ENCODE measurements at regions not wholly inside any gene's neighbourhood (a gene's known extent, or its start where the extent isn't known, plus 50 kb on each side); places are given as distances from the start of the nearest gene placed in this dataset.

DNA sequence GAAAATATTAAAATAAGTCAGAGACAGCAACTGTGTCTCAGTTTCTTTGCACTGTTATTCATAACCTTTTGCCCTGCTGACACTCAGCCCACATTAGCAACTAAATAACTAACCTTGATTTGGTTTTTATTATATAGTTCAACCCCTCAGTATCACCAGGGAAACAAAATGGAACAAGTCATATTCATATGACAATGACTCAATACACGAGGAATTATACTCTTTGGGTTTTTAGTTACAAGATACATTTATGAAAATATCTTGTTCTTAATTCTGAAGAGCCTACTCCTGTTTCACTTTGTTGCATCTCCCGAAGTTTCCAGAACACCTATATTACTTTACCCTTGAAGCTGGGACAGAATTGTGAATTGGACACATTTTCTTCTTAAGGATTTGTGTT, 845.4 kb downstream of the EFNA5 start:
- 82% methylated on average over 2 of the region's 2 CpGs for WGBS (ENCODE audit: low lambda C conversion rate, missing lambda C conversion rate)
- Histone ChIP-seq H3K36me3 (replicated peaks; ENCODE audit: insufficient read depth, low read depth) (no peaks in the 10 kb centered on the region), H3K9me2 (replicated peaks; ENCODE audit: insufficient read depth) (no peaks in the 10 kb centered on the region), H2AFZ (no peak overlapping the region), H3K9me3 (ENCODE audit: low read depth) (no peaks in the 10 kb centered on the region), H3K4me3 (no peak overlapping the region), H3K27me3 (no peaks in the 10 kb centered on the region), H4K20me1 (ENCODE audit: insufficient read depth, poor library complexity, severe bottlenecking) (no peaks in the 10 kb centered on the region), H3K4me2 (no peak overlapping the region), H3K79me2 (no peaks in the 10 kb centered on the region), H3K27ac (no peak overlapping the region), H3K4me1 (ENCODE audit: insufficient read depth) (no peaks in the 10 kb centered on the region)
- no peak for TF ChIP-seq EZH2 (IDR thresholded peaks at IDR 0.05; ENCODE audit: borderline replicate concordance)
- TF ChIP-seq CTCF (IDR thresholded peaks at IDR 0.05; ENCODE audit: poor library complexity), result no peak
- no peak for TF ChIP-seq EZH2phosphoT487 (IDR thresholded peaks at IDR 0.05; ENCODE audit: low read depth, severe bottlenecking, unreplicated experiment)
- DNase-seq (ENCODE audit: low spot score), result no peak

DNA sequence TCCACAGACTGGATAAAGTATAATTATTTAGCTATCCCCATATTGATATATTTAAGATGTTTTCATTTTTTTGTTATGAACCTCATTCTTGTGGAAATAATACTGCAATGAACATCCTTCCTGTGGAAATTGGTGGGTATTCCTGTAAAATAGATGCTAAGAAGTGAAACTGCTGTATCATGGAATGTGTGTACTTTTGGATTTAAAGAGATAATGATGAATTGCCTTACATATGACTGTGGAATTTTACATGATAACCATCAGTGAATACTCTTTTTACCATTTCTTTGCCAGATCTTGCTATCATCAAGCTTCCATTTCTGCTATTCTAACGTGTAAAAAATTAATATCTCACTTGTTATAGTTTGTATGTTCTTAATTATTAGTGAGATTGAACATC, 847.9 kb downstream of the EFNA5 start:
- no peaks in the 10 kb centered on the region for H3K9me2 ChIP-seq (replicated peaks; ENCODE audit: insufficient read depth)
- no peaks in the 10 kb centered on the region for H4K20me1 ChIP-seq (ENCODE audit: insufficient read depth, poor library complexity, severe bottlenecking)
- no peaks in the 10 kb centered on the region for H3K79me2 ChIP-seq
- H3K36me3 ChIP-seq (replicated peaks; ENCODE audit: insufficient read depth, low read depth), result no peaks in the 10 kb centered on the region
- no peak for TF ChIP-seq EZH2 (IDR thresholded peaks at IDR 0.05; ENCODE audit: borderline replicate concordance)
- TF ChIP-seq CTCF (IDR thresholded peaks at IDR 0.05; ENCODE audit: poor library complexity), result no peak
- no peak for TF ChIP-seq EZH2phosphoT487 (IDR thresholded peaks at IDR 0.05; ENCODE audit: low read depth, severe bottlenecking, unreplicated experiment)
- H3K9me3 ChIP-seq (ENCODE audit: low read depth), result no peaks in the 10 kb centered on the region
- H3K27ac ChIP-seq, result no peak overlapping the region
- H3K4me2 ChIP-seq, result no peak overlapping the region
- no peaks in the 10 kb centered on the region for H3K27me3 ChIP-seq
- H3K4me3 ChIP-seq, result no peak overlapping the region
- H3K4me1 ChIP-seq (ENCODE audit: insufficient read depth), result no peaks in the 10 kb centered on the region
- no peak overlapping the region for H2AFZ ChIP-seq
- DNase-seq (ENCODE audit: low spot score), result no peak
- WGBS (ENCODE audit: low lambda C conversion rate, missing lambda C conversion rate), result 55% methylated on average over 1 of the region's 1 CpG

DNA sequence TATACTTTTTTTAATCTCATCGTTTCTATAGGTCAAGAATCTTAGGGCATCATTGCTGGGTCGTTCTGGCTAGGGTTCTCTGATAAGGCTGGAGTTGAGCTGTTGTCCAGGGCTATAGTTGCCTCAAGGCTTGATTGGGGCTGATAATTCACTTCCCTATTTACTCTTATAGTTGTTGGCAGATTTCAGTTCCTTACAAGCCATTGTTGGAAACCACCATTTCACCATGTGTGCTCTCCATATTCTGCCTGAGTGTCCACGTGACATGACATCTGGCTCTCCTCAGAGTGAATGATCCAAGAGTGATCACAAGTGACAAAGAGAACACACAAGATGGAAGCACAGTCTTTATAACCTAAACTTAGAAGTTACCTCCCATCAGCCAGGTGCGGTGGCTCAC, 852.2 kb downstream of the EFNA5 start:
- Histone ChIP-seq H3K27me3 (no peaks in the 10 kb centered on the region), H3K4me1 (ENCODE audit: insufficient read depth) (no peaks in the 10 kb centered on the region), H3K27ac (no peak overlapping the region), H3K9me2 (replicated peaks; ENCODE audit: insufficient read depth) (no peaks in the 10 kb centered on the region), H3K36me3 (replicated peaks; ENCODE audit: insufficient read depth, low read depth) (no peaks in the 10 kb centered on the region), H3K4me2 (no peak overlapping the region), H3K79me2 (no peaks in the 10 kb centered on the region), H3K4me3 (no peak overlapping the region), H3K9me3 (ENCODE audit: low read depth) (no peaks in the 10 kb centered on the region), H4K20me1 (ENCODE audit: insufficient read depth, poor library complexity, severe bottlenecking) (no peaks in the 10 kb centered on the region), H2AFZ (no peak overlapping the region)
- 85% methylated on average over 4 of the region's 4 CpGs for WGBS (ENCODE audit: low lambda C conversion rate, missing lambda C conversion rate)
- DNase-seq (ENCODE audit: low spot score), result no peak
- no peak for TF ChIP-seq CTCF (IDR thresholded peaks at IDR 0.05; ENCODE audit: poor library complexity)
- no peak for TF ChIP-seq EZH2 (IDR thresholded peaks at IDR 0.05; ENCODE audit: borderline replicate concordance)
- no peak for TF ChIP-seq EZH2phosphoT487 (IDR thresholded peaks at IDR 0.05; ENCODE audit: low read depth, severe bottlenecking, unreplicated experiment)

GRCh38 chr5:106814961-106815360, 855.8 kb downstream of the EFNA5 start:
- no peaks in the 10 kb centered on the region for H3K27me3 ChIP-seq
- no peaks in the 10 kb centered on the region for H3K4me1 ChIP-seq (ENCODE audit: insufficient read depth)
- no peak for DNase-seq (ENCODE audit: low spot score)
- H4K20me1 ChIP-seq (ENCODE audit: insufficient read depth, poor library complexity, severe bottlenecking), result no peaks in the 10 kb centered on the region
- H3K79me2 ChIP-seq, result no peaks in the 10 kb centered on the region
- no peak overlapping the region for H3K4me2 ChIP-seq
- no peaks in the 10 kb centered on the region for H3K9me3 ChIP-seq (ENCODE audit: low read depth)
- H3K36me3 ChIP-seq (replicated peaks; ENCODE audit: insufficient read depth, low read depth), result no peaks in the 10 kb centered on the region
- WGBS (ENCODE audit: low lambda C conversion rate, missing lambda C conversion rate), result 97% methylated on average over 2 of the region's 2 CpGs
- H2AFZ ChIP-seq, result no peak overlapping the region
- no peak overlapping the region for H3K4me3 ChIP-seq
- no peak overlapping the region for H3K27ac ChIP-seq
- no peaks in the 10 kb centered on the region for H3K9me2 ChIP-seq (replicated peaks; ENCODE audit: insufficient read depth)
- no peak for TF ChIP-seq EZH2 (IDR thresholded peaks at IDR 0.05; ENCODE audit: borderline replicate concordance)
- TF ChIP-seq CTCF (IDR thresholded peaks at IDR 0.05; ENCODE audit: poor library complexity), result no peak
